ENCODE measurements at regions not wholly inside any gene's neighbourhood (a gene's known extent, or its start where the extent isn't known, plus 50 kb on each side); places are given as distances from the start of the nearest gene placed in this dataset.

DNA sequence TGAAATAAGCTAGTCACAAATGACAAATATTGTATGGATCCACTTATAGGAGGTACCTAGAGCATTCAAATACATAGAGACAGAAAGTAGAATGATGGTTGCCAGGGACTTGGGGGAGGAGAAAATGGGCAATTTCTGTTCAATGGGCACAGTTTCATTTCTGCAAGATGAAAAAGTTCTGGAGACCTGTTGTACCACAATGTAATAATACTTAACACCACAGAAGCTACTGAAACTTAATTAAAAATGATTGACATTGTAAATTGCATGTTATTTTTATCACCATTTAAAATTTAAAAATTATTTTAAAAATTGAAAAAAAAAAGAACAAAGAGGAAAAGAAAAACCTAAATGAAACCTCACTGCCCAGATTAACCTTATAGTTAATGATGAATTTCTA lies 67.4 kb downstream of the NHLRC1 start:
- H3K36me3 Mint-ChIP-seq (ENCODE audit: insufficient read depth in 1 of 3, low read depth in 3 of 3), result no peaks in the 10 kb centered on the region
- H3K4ac ChIP-seq (ENCODE audit: low read depth, low read length), result no peak overlapping the region
- H3K9me3 Mint-ChIP-seq, result no peaks in the 10 kb centered on the region
- no peak overlapping the region for H2BK12ac ChIP-seq (ENCODE audit: insufficient read length, low read depth, low read length)
- H3K14ac ChIP-seq (ENCODE audit: insufficient read depth, low read length), result no peak overlapping the region
- no peak for DNase-seq
- TF ChIP-seq, protein P1, sequence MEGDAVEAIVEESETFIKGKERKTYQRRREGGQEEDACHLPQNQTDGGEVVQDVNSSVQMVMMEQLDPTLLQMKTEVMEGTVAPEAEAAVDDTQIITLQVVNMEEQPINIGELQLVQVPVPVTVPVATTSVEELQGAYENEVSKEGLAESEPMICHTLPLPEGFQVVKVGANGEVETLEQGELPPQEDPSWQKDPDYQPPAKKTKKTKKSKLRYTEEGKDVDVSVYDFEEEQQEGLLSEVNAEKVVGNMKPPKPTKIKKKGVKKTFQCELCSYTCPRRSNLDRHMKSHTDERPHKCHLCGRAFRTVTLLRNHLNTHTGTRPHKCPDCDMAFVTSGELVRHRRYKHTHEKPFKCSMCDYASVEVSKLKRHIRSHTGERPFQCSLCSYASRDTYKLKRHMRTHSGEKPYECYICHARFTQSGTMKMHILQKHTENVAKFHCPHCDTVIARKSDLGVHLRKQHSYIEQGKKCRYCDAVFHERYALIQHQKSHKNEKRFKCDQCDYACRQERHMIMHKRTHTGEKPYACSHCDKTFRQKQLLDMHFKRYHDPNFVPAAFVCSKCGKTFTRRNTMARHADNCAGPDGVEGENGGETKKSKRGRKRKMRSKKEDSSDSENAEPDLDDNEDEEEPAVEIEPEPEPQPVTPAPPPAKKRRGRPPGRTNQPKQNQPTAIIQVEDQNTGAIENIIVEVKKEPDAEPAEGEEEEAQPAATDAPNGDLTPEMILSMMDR (conservative IDR thresholded peaks at IDR 0.05), result no peak
- no peak overlapping the region for H3K9ac ChIP-seq (ENCODE audit: extremely low read depth, insufficient read length, low read length)
- no peaks in the 10 kb centered on the region for H3K79me1 ChIP-seq (ENCODE audit: insufficient read depth, low read depth, low read length, poor library complexity, severe bottlenecking)
- H3K23me2 ChIP-seq (ENCODE audit: insufficient read length, low read depth, low read length, poor library complexity, severe bottlenecking), result no peaks in the 10 kb centered on the region
- peaks cover 6 to 11% of the 10 kb centered on the region in 2 experiments for H3K4me1 Mint-ChIP-seq
- H3K27ac ChIP-seq (ENCODE audit: insufficient read length, low read depth, low read length), result no peak overlapping the region
- no peak overlapping the region for H3K56ac ChIP-seq (ENCODE audit: insufficient read length, low read depth, low read length)
- H3K27me3 ChIP-seq (ENCODE audit: insufficient read depth, low read length), result no peaks in the 10 kb centered on the region
- H3T11ph ChIP-seq (ENCODE audit: low read length), result no peak overlapping the region
- H3K27ac Mint-ChIP-seq, result no peak overlapping the region
- H2BK120ac ChIP-seq (ENCODE audit: low read depth, low read length, poor library complexity, severe bottlenecking), result no peak overlapping the region
- H3K79me2 ChIP-seq (ENCODE audit: insufficient read depth, low read length), result no peaks in the 10 kb centered on the region
- H3K4me2 ChIP-seq (ENCODE audit: insufficient read depth, insufficient read length, low read length), result no peak overlapping the region
- no peak overlapping the region for H3K4me3 Mint-ChIP-seq
- H4K8ac ChIP-seq (replicated peaks; ENCODE audit: insufficient read length, low read depth, low read length), result no peak overlapping the region
- H3K27me3 Mint-ChIP-seq (ENCODE audit: low read depth), result no peaks in the 10 kb centered on the region
- no peak overlapping the region for H4K5ac ChIP-seq (ENCODE audit: insufficient read length, low read depth, low read length)
- H3K18ac ChIP-seq (ENCODE audit: insufficient read length, low read depth, low read length), result no peak overlapping the region
- H3K9me3 ChIP-seq (ENCODE audit: control insufficient read depth, low read depth, low read length), result no peaks in the 10 kb centered on the region
- H2AK5ac ChIP-seq (ENCODE audit: insufficient read length, low read length), result no peak overlapping the region
- no peak overlapping the region for H2BK15ac ChIP-seq (ENCODE audit: low read depth, low read length)
- H2BK20ac ChIP-seq (ENCODE audit: low read depth, low read length, poor library complexity, severe bottlenecking), result no peak overlapping the region
- H2BK5ac ChIP-seq (ENCODE audit: insufficient read length, low read length), result no peak overlapping the region
- no peak overlapping the region for H2AFZ ChIP-seq (ENCODE audit: low read length)
- H4K91ac ChIP-seq (ENCODE audit: insufficient read length, low read depth, low read length), result no peak overlapping the region
- H3K23ac ChIP-seq (ENCODE audit: insufficient read length, low read depth, low read length), result no peak overlapping the region
- no peaks in the 10 kb centered on the region; the same call in 1 of the 2 replicates for H3K4me1 ChIP-seq (ENCODE audit: insufficient read depth, low read length)
- no peaks in the 10 kb centered on the region for H4K20me1 ChIP-seq (ENCODE audit: control insufficient read depth, insufficient read depth, insufficient read length)
